HEK293 (cell line): ENCODE measurements at regions not wholly inside any gene's neighbourhood (a gene's known extent, or its start where the extent isn't known, plus 50 kb on each side); places are given as distances from the start of the nearest gene placed in this dataset.

Experiments
- CTCF ChIA-PET: fragments of 350-600 bp; formaldehyde crosslinking; extraction: SDS; loops from one replicate; lab custom pipeline; 2021; ENCODE audit warnings: antibody characterized with exemption; lab: Yijun Ruan, JAX
- POLR2A ChIA-PET: fragments of 300-600 bp; formaldehyde crosslinking; extraction: SDS; loops from one replicate; lab custom pipeline; 2020; ENCODE audit warnings: antibody characterized with exemption, inconsistent platforms; lab: Yijun Ruan, JAX
- H3K27ac ChIP-seq: fragments of 200-500 bp; sonication (Bioruptor generic); 2 replicates; pipeline ENCODE4 v1.5.1; 2014; ENCODE audit warnings: low read depth, low read length, control low read depth, inconsistent platforms; ENCODE audit errors: extremely low read depth
- H3K36me3 ChIP-seq, 2 experiments: fragments of 200-500 bp in 1 of 2; sonication (Bioruptor generic) in 1 of 2; 1 replicate in 1 of 2; 2 replicates in 1 of 2; pipeline ENCODE4 v1.5.1; 2014 to 2017; ENCODE audit warnings: inconsistent platforms in 2 of 2, low read length in 2 of 2; ENCODE audit not compliant: control insufficient read depth in 2 of 2, insufficient read depth in 1 of 2
- H3K4me1 ChIP-seq: fragments of 200-500 bp; sonication (Bioruptor generic); 2 replicates; pipeline ENCODE4 v1.5.1; 2014; ENCODE audit warnings: mild to moderate bottlenecking, low read length, inconsistent platforms; ENCODE audit not compliant: control insufficient read depth, insufficient read depth
- H3K4me3 ChIP-seq: 2 replicates; pipeline ENCODE4 v1.5.1; 2011; ENCODE audit warnings: low read depth, mild to moderate bottlenecking, control low read depth, low read length, moderate library complexity
- H3K9me3 ChIP-seq: fragments of 200-500 bp; sonication (Bioruptor generic); 2 replicates; pipeline ENCODE4 v1.5.1; 2014; ENCODE audit warnings: low read depth, low read length, inconsistent platforms; ENCODE audit not compliant: control insufficient read depth, insufficient read depth
- BCL11A ChIP-seq: fragments of 450-650 bp; formaldehyde crosslinking; IDR thresholded peaks from 2 replicates; pipeline ENCODE4 v1.5.1; 2016; ENCODE audit warnings: low read depth, missing biosample characterization, missing genetic modification characterization
- INSM2 ChIP-seq: fragments of 450-650 bp; formaldehyde crosslinking; IDR thresholded peaks from 2 replicates; pipeline ENCODE4 v1.5.1; 2016; ENCODE audit warnings: missing biosample characterization, missing genetic modification characterization
- SCRT1 ChIP-seq: fragments of 450-650 bp; formaldehyde crosslinking; IDR thresholded peaks from 2 replicates; pipeline ENCODE4 v1.5.1; 2016; ENCODE audit warnings: missing biosample characterization, missing genetic modification characterization, borderline replicate concordance
- SCRT2 ChIP-seq: fragments of 450-650 bp; formaldehyde crosslinking; IDR thresholded peaks from 2 replicates; pipeline ENCODE4 v1.5.1; 2016; ENCODE audit warnings: missing biosample characterization, missing genetic modification characterization
- SP2 ChIP-seq: fragments of 450-650 bp; formaldehyde crosslinking; IDR thresholded peaks from 2 replicates; pipeline ENCODE4 v1.5.1; 2016; ENCODE audit warnings: missing biosample characterization, missing genetic modification characterization
- ZBTB7A ChIP-seq: fragments of 450-650 bp; formaldehyde crosslinking; IDR thresholded peaks from 2 replicates; pipeline ENCODE4 v1.5.1; 2016; ENCODE audit warnings: low read depth, missing biosample characterization, missing genetic modification characterization
- ZEB2 ChIP-seq: fragments of 450-650 bp; formaldehyde crosslinking; IDR thresholded peaks from 2 replicates; pipeline ENCODE4 v1.5.1; 2016; ENCODE audit warnings: missing biosample characterization, missing genetic modification characterization
- ZFHX2 ChIP-seq: fragments of 450-650 bp; formaldehyde crosslinking; conservative IDR thresholded peaks from 2 replicates; pipeline ENCODE4 v1.5.1; 2016; ENCODE audit warnings: missing biosample characterization, missing genetic modification characterization
- ZNF112 ChIP-seq: fragments of 450-650 bp; formaldehyde crosslinking; IDR thresholded peaks from 2 replicates; pipeline ENCODE4 v1.5.0; 2017; ENCODE audit warnings: missing biosample characterization, missing genetic modification characterization
- ZNF449 ChIP-seq: fragments of 450-650 bp; formaldehyde crosslinking; IDR thresholded peaks from 2 replicates; pipeline ENCODE4 v1.5.1; 2017; ENCODE audit warnings: missing biosample characterization, mild to moderate bottlenecking, missing genetic modification characterization, moderate library complexity
- ZNF473 ChIP-seq: fragments of 450-650 bp; formaldehyde crosslinking; IDR thresholded peaks from 2 replicates; pipeline ENCODE4 v1.5.1; 2017; ENCODE audit warnings: missing biosample characterization, missing genetic modification characterization
- ZNF596 ChIP-seq: fragments of 450-650 bp; IDR thresholded peaks from 2 replicates; pipeline ENCODE4 v1.5.0; 2018; ENCODE audit warnings: missing biosample characterization, mild to moderate bottlenecking, missing genetic modification characterization, moderate library complexity
- ZNF654 ChIP-seq: fragments of 450-650 bp; formaldehyde crosslinking; IDR thresholded peaks from 2 replicates; pipeline ENCODE4 v1.5.1; 2016; ENCODE audit warnings: low read depth, missing biosample characterization, missing genetic modification characterization
- ZNF76 ChIP-seq: fragments of 450-650 bp; formaldehyde crosslinking; IDR thresholded peaks from 2 replicates; pipeline ENCODE4; 2016; ENCODE audit warnings: low read depth, missing biosample characterization, missing genetic modification characterization, borderline replicate concordance
- ZNF792 ChIP-seq: fragments of 450-650 bp; formaldehyde crosslinking; IDR thresholded peaks from 2 replicates; pipeline ENCODE4 v1.5.1; 2016; ENCODE audit warnings: missing biosample characterization, missing genetic modification characterization
- TF ChIP-seq, protein P1 (sequence below): fragments of 450-650 bp; formaldehyde crosslinking; IDR thresholded peaks from 2 replicates; pipeline ENCODE4 v1.5.1; 2016; ENCODE audit warnings: missing biosample characterization, missing genetic modification characterization, borderline replicate concordance
- TF ChIP-seq, protein P2 (sequence below): fragments of 450-650 bp; formaldehyde crosslinking; IDR thresholded peaks from 2 replicates; pipeline ENCODE4 v1.5.1; 2016; ENCODE audit warnings: missing biosample characterization, missing genetic modification characterization

DNA sequence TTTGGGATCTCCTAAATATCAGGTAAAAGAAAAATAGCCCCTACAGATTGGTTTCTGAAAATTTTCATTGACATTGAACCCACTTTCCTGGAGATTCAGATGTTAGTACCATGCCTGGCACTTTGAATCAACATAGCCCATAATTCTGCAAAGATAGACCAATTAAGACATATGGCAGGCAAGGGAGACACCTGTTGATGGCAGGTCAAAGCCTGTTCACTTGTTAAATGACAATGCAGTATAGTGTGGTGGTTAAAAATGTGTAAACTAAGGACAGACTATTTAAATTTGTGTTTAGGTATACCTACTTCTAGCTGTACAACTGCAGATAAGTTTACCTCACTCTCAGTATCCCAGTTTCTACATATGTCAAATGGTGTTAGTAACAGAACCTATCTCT is 178.1 kb upstream of the MMADHC start:
- ChIA-PET POLR2A (no interaction called here), CTCF (no interaction called here)
- Histone ChIP-seq H3K9me3 (no peaks in the 10 kb centered on the region), H3K4me3 (no peak overlapping the region), H3K27ac (no peak overlapping the region), H3K4me1 (peaks cover 19% of the 10 kb centered on the region), H3K36me3 (no peaks in the 10 kb centered on the region)
- TF ChIP-seq, protein P1, sequence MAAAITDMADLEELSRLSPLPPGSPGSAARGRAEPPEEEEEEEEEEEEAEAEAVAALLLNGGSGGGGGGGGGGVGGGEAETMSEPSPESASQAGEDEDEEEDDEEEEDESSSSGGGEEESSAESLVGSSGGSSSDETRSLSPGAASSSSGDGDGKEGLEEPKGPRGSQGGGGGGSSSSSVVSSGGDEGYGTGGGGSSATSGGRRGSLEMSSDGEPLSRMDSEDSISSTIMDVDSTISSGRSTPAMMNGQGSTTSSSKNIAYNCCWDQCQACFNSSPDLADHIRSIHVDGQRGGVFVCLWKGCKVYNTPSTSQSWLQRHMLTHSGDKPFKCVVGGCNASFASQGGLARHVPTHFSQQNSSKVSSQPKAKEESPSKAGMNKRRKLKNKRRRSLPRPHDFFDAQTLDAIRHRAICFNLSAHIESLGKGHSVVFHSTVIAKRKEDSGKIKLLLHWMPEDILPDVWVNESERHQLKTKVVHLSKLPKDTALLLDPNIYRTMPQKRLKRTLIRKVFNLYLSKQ (tag by site-specific recombination): no peak
- TF ChIP-seq ZNF654 (tag by site-specific recombination) (peak; percentile 17; the same call in 1 of the 2 replicates), ZNF449 (tag by site-specific recombination) (no peak), ZNF76 (tag by site-specific recombination) (no peak), ZNF596 (no peak), ZFHX2 (no peak), SCRT2 (tag by site-specific recombination) (peak; percentile 73), ZNF792 (tag by site-specific recombination) (no peak), SCRT1 (tag by site-specific recombination) (peak; percentile 48; the same call in 1 of the 2 replicates), INSM2 (no peak), ZNF112 (tag by site-specific recombination) (no peak), ZNF473 (no peak), ZEB2 (tag by site-specific recombination) (no peak)

GRCh38 chr2:149765003-149765402 is 177.4 kb upstream of the MMADHC start:
- H3K27ac ChIP-seq: no peak overlapping the region
- H3K36me3 ChIP-seq: no peaks in the 10 kb centered on the region
- H3K9me3 ChIP-seq: no peaks in the 10 kb centered on the region
- no peak overlapping the region for H3K4me3 ChIP-seq
- no peak for TF ChIP-seq SP2 (tag by site-specific recombination)
- TF ChIP-seq, protein P2, sequence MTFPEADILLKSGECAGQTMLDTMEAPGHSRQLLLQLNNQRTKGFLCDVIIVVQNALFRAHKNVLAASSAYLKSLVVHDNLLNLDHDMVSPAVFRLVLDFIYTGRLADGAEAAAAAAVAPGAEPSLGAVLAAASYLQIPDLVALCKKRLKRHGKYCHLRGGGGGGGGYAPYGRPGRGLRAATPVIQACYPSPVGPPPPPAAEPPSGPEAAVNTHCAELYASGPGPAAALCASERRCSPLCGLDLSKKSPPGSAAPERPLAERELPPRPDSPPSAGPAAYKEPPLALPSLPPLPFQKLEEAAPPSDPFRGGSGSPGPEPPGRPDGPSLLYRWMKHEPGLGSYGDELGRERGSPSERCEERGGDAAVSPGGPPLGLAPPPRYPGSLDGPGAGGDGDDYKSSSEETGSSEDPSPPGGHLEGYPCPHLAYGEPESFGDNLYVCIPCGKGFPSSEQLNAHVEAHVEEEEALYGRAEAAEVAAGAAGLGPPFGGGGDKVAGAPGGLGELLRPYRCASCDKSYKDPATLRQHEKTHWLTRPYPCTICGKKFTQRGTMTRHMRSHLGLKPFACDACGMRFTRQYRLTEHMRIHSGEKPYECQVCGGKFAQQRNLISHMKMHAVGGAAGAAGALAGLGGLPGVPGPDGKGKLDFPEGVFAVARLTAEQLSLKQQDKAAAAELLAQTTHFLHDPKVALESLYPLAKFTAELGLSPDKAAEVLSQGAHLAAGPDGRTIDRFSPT (tag by site-specific recombination): no peak
- TF ChIP-seq ZBTB7A: no peak
- TF ChIP-seq BCL11A (tag by site-specific recombination): no peak
- CTCF ChIA-PET: no interaction called here
- POLR2A ChIA-PET: no interaction called here
- peaks cover 19% of the 10 kb centered on the region for H3K4me1 ChIP-seq
